T-helper 1 cell treated with Interleukin-12 subunit alpha and Interleukin-12 subunit beta and Interleukin-4 antibody, amounts not matched to agents 30 ng/mL and 1 ng/mL, for 36 hours (primary cell): ENCODE measurements at regions not wholly inside any gene's neighbourhood (a gene's known extent, or its start where the extent isn't known, plus 50 kb on each side); places are given as distances from the start of the nearest gene placed in this dataset.

Source experiments
- intact Hi-C: fragments of 100-400 bp; cut with micrococcal nuclease; formaldehyde crosslinking; loops from one replicate; pipeline ENCODE4 v1.15.1; 2024

DNA sequence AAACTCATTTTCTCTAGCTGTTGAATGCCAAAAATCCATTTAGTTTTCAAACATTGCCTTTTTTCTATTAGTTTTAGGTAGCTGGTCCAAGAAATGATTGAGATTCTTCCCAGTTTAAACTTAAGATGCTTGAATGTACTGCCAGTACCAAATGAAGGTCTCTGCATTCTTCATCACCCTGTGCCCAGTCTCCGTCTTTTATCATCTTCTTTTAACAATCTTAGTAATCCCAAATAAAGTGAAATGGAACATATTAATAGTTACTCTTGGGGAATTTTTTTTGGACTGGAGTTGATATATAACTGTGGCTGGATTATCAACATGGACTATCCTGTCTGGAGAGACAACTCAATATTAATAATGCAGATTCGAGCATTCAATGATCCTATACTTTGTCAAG lies 54.1 kb upstream of the PCED1B start:
- intact Hi-C loops = no loop called here

- intact Hi-C loops = no loop called here
Observed at GRCh38 chr12:47025798-47026197, 53.6 kb upstream of the PCED1B start.

DNA sequence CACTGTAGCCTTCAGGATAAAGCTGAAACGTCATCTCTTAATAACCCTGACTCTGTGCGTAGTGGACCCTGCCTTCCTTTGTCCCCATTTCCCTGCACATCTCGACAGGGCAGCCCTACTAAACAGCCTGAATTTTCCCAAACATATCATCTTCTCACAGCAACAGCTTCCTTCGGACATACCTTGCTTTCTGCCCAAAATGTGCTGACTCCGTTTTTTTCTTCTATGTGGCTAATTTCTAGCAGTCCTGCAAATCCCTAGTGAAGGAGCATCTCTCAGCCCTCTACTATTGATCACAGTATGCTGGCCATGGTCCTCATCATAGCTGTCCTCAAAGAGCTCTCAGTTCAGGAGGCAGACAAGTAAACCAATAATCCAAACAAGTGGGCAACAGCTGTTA lies 53.1 kb upstream of the PCED1B start:
- intact Hi-C loops = no loop called here
